Osteoblast (primary cell): ENCODE measurements at regions not wholly inside any gene's neighbourhood (a gene's known extent, or its start where the extent isn't known, plus 50 kb on each side); places are given as distances from the start of the nearest gene placed in this dataset.

Experiments
- DNase-seq: peaks from one replicate; pipeline ENCODE4 v3.0.0; 2011; ENCODE audit warnings: low spot score, mixed read lengths; ENCODE audit not compliant: insufficient read length; ENCODE audit errors: missing footprints
- H2AFZ ChIP-seq: 2 replicates; pipeline ENCODE4 v1.6.0; 2011; ENCODE audit warnings: mild to moderate bottlenecking, low read length
- H3K27ac ChIP-seq: 2 replicates; pipeline ENCODE4 v1.5.1; 2011; ENCODE audit warnings: mild to moderate bottlenecking, low read depth, low read length, moderate library complexity
- H3K27me3 ChIP-seq: 2 replicates; pipeline ENCODE4 v1.6.0; 2012; ENCODE audit warnings: mild to moderate bottlenecking, control low read depth, inconsistent platforms, low read length, moderate library complexity; ENCODE audit not compliant: insufficient read depth
- H3K36me3 ChIP-seq: 2 replicates; pipeline ENCODE4 v1.5.1; 2011; ENCODE audit warnings: mild to moderate bottlenecking, low read length, control low read depth, moderate library complexity; ENCODE audit not compliant: insufficient read depth
- H3K4me1 ChIP-seq: 2 replicates; pipeline ENCODE4 v1.5.1; 2011; ENCODE audit warnings: mild to moderate bottlenecking, low read length, control low read depth, moderate library complexity; ENCODE audit not compliant: insufficient read depth
- H3K4me2 ChIP-seq: 2 replicates; pipeline ENCODE4 v1.6.0; 2011; ENCODE audit warnings: mild to moderate bottlenecking, low read length; ENCODE audit not compliant: insufficient read depth
- H3K4me3 ChIP-seq: fragments of 200-600 bp; sonication (generic); 3 replicates; pipeline ENCODE4 v1.5.1; 2012; ENCODE audit warnings: mild to moderate bottlenecking, low read length, inconsistent platforms; ENCODE audit not compliant: insufficient read depth
- H3K79me2 ChIP-seq: 2 replicates; pipeline ENCODE4 v1.6.0; 2012; ENCODE audit warnings: mild to moderate bottlenecking, low read length, control low read depth, inconsistent platforms; ENCODE audit not compliant: insufficient read depth
- H3K9me3 ChIP-seq: 2 replicates; pipeline ENCODE4 v1.5.1; 2011; ENCODE audit warnings: low read depth, low read length, control low read depth
- H4K20me1 ChIP-seq: 2 replicates; pipeline ENCODE4 v1.6.0; 2012; ENCODE audit warnings: mild to moderate bottlenecking, low read length, control low read depth; ENCODE audit not compliant: insufficient read depth
- CTCF ChIP-seq: IDR thresholded peaks from 2 replicates; pipeline ENCODE4 v1.5.1; 2011; ENCODE audit warnings: mild to moderate bottlenecking, low read depth, low read length, moderate library complexity; ENCODE audit errors: extremely low read depth

DNA sequence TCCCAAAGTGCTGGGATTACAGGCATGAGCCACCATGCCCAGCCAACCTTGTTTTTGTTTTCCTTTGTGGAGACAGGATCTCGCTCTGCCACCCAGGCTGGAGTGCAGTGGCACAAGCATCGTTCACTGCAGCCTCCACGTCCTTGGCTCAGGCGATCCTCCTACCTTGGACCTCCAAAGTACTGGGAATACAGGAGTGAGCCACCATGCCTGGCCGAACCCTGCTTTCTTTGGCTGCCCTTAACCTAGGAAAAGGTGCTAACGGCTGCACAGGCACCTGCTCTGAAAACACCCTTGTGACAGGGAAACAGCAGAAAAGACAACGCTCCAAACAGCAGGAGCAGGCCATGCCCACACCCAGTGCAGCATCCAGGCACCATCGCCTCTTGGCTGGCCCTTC lies 71.9 kb downstream of the OAT start:
- no peaks in the 10 kb centered on the region for H3K4me1 ChIP-seq
- no peaks in the 10 kb centered on the region for H3K79me2 ChIP-seq
- no peaks in the 10 kb centered on the region for H3K9me3 ChIP-seq
- no peak for TF ChIP-seq CTCF
- H3K27ac ChIP-seq: no peak overlapping the region
- no peaks in the 10 kb centered on the region for H3K36me3 ChIP-seq
- no peak overlapping the region for H2AFZ ChIP-seq
- H3K4me3 ChIP-seq: no peak overlapping the region
- no peak for DNase-seq
- peaks cover 6% of the 10 kb centered on the region for H3K27me3 ChIP-seq
- H3K4me2 ChIP-seq: no peak overlapping the region
- no peaks in the 10 kb centered on the region for H4K20me1 ChIP-seq

- no peak for TF ChIP-seq CTCF
- Histone ChIP-seq H3K4me2 (no peak overlapping the region), H2AFZ (no peak overlapping the region)
These were observed 73.2 kb downstream of the OAT start for GRCh38 chr10:124345521-124345920.

GRCh38 chr10:124344931-124345330 lies 73.8 kb downstream of the OAT start:
- DNase-seq: no peak
- H3K9me3 ChIP-seq: no peaks in the 10 kb centered on the region
- H2AFZ ChIP-seq: no peak overlapping the region
- peaks cover 5% of the 10 kb centered on the region for H3K4me1 ChIP-seq
- H3K79me2 ChIP-seq: no peaks in the 10 kb centered on the region
- H3K4me2 ChIP-seq: no peak overlapping the region
- H3K27me3 ChIP-seq: peaks cover 6% of the 10 kb centered on the region
- no peaks in the 10 kb centered on the region for H4K20me1 ChIP-seq
- H3K4me3 ChIP-seq: no peak overlapping the region
- no peaks in the 10 kb centered on the region for H3K36me3 ChIP-seq
- no peak overlapping the region for H3K27ac ChIP-seq
- TF ChIP-seq CTCF: no peak

More at GRCh38 chr10:124345521-124345920, 73.2 kb downstream of the OAT start:
- Histone ChIP-seq H3K79me2 (no peaks in the 10 kb centered on the region), H3K9me3 (no peaks in the 10 kb centered on the region), H3K4me1 (peaks cover under 1% of the 10 kb centered on the region), H3K36me3 (no peaks in the 10 kb centered on the region), H3K27me3 (peaks cover 6% of the 10 kb centered on the region), H3K4me3 (no peak overlapping the region), H4K20me1 (no peaks in the 10 kb centered on the region), H3K27ac (no peak overlapping the region)
- DNase-seq: no peak

GRCh38 chr10:124344266-124344590 lies 74.5 kb downstream of the OAT start:
- H3K27ac ChIP-seq: no peak overlapping the region
- no peaks in the 10 kb centered on the region for H3K36me3 ChIP-seq
- H3K4me1 ChIP-seq: peaks cover 11% of the 10 kb centered on the region
- DNase-seq: no peak
- H3K79me2 ChIP-seq: no peaks in the 10 kb centered on the region
- no peaks in the 10 kb centered on the region for H3K9me3 ChIP-seq
- no peak overlapping the region for H3K4me2 ChIP-seq
- no peak for TF ChIP-seq CTCF
- H3K4me3 ChIP-seq: no peak overlapping the region
- H2AFZ ChIP-seq: no peak overlapping the region
- H3K27me3 ChIP-seq: peaks cover 4% of the 10 kb centered on the region
- H4K20me1 ChIP-seq: no peaks in the 10 kb centered on the region
